ENCODE measurements at regions not wholly inside any gene's neighbourhood (a gene's known extent, or its start where the extent isn't known, plus 50 kb on each side); places are given as distances from the start of the nearest gene placed in this dataset.

DNA sequence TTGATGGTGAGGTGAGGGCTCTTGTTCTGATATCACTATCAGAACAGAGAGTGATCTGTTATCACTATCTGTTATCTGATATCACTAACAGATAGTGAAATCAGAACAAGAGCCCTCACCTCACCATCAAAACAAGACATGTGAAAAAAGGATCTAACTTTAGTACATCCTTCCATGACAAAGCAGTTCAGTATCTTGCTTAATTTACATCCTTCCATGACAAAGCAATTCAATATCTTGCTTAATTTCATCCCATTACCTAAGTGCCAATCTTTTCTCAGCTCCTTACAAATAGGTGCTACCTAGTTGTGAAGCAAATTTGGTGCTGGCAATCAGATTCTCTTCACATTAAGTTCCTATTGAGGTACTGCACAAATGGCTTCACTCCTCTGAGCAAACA lies 1865.6 kb upstream of the FLRT2 start:
- POLR2A ChIA-PET = no interaction called here

GRCh38 chr14:83689265-83689664 lies 1840.7 kb upstream of the FLRT2 start:
- TF ChIP-seq ZNF174 (tag by site-specific recombination; IDR thresholded peaks at IDR 0.05) = no peak
- TF ChIP-seq ZSCAN16 (tag by site-specific recombination; IDR thresholded peaks at IDR 0.05) = no peak
- no peak for TF ChIP-seq ZBTB17 (tag by site-specific recombination; IDR thresholded peaks at IDR 0.05)
- TF ChIP-seq, protein P1, sequence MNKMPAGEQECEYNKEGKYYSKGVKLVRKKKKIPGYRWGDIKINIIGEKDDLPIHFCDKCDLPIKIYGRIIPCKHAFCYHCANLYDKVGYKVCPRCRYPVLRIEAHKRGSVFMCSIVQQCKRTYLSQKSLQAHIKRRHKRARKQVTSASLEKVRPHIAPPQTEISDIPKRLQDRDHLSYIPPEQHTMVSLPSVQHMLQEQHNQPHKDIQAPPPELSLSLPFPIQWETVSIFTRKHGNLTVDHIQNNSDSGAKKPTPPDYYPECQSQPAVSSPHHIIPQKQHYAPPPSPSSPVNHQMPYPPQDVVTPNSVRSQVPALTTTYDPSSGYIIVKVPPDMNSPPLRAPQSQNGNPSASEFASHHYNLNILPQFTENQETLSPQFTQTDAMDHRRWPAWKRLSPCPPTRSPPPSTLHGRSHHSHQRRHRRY (tag by site-specific recombination; IDR thresholded peaks at IDR 0.05) = no peak
- no peak for TF ChIP-seq ZNF585B (tag by site-specific recombination; IDR thresholded peaks at IDR 0.05)
- TF ChIP-seq ZSCAN4 (tag by site-specific recombination; IDR thresholded peaks at IDR 0.05) = no peak
- no peak for TF ChIP-seq ZNF843 (tag by site-specific recombination; IDR thresholded peaks at IDR 0.05)
- H3K4me1 ChIP-seq (ENCODE audit: control insufficient read depth, insufficient read depth, low read length) = no peaks in the 10 kb centered on the region
- ChIA-PET POLR2A (no interaction called here), CTCF (interaction anchor here (0.6 kb wide), 1 partner anchor 66 kb away, joined by 3 read pairs; no protein-coding TSS in a partner anchor)
- H3K27ac ChIP-seq (ENCODE audit: extremely low read depth, low read depth, low read length) = no peak overlapping the region
- no peaks in the 10 kb centered on the region for H3K9me3 ChIP-seq (ENCODE audit: control insufficient read depth, insufficient read depth, low read depth, low read length)
- no peaks in the 10 kb centered on the region for H3K36me3 ChIP-seq (ENCODE audit: control insufficient read depth in 2 of 2, insufficient read depth in 1 of 2, low read length in 2 of 2)
- no peak overlapping the region for H3K4me3 ChIP-seq (ENCODE audit: low read depth, low read length)

More for the DNA sequence above, 1865.6 kb upstream of the FLRT2 start:
- H3K4me1 ChIP-seq (ENCODE audit: control insufficient read depth, insufficient read depth, low read length) = no peaks in the 10 kb centered on the region
- H3K27ac ChIP-seq (ENCODE audit: extremely low read depth, low read depth, low read length) = no peak overlapping the region
- CTCF ChIA-PET = no interaction called here
- H3K9me3 ChIP-seq (ENCODE audit: control insufficient read depth, insufficient read depth, low read depth, low read length) = no peaks in the 10 kb centered on the region
- TF ChIP-seq ZNF214 (tag by site-specific recombination; IDR thresholded peaks at IDR 0.05; ENCODE audit: borderline replicate concordance) = no peak
- TF ChIP-seq ZNF132 (tag by site-specific recombination; IDR thresholded peaks at IDR 0.05; ENCODE audit: borderline replicate concordance) = no peak
- TF ChIP-seq ZNF530 (tag by site-specific recombination; IDR thresholded peaks at IDR 0.05; ENCODE audit: low read depth) = no peak
- TF ChIP-seq GLIS1 (tag by site-specific recombination; IDR thresholded peaks at IDR 0.05) = no peak
- no peak for TF ChIP-seq KLF16 (tag by site-specific recombination; IDR thresholded peaks at IDR 0.05)
- no peak overlapping the region for H3K4me3 ChIP-seq (ENCODE audit: low read depth, low read length)
- H3K36me3 ChIP-seq (ENCODE audit: control insufficient read depth in 2 of 2, insufficient read depth in 1 of 2, low read length in 2 of 2) = no peaks in the 10 kb centered on the region

DNA sequence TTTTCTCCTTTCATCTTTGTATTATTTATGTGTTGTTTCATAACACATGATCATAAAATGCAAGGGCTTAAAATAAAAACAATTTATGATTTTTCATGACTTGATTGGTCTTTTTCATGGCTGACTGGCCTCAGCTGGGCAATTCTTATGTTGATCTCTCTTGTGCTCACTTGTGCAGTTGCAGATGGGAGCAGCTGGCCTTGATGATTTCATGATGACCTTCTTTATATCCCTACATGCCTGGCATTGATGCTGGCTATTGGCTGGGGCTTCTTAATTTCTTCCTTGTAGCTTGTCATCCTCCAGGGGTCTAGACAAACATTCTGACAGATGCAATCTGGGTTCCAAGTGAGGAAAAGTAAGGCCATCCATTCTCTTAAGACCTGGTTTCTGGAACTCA lies 1832.8 kb upstream of the FLRT2 start:
- POLR2A ChIA-PET = no interaction called here
- CTCF ChIA-PET = no interaction called here
- H3K4me3 ChIP-seq (ENCODE audit: low read depth, low read length) = no peak overlapping the region

DNA sequence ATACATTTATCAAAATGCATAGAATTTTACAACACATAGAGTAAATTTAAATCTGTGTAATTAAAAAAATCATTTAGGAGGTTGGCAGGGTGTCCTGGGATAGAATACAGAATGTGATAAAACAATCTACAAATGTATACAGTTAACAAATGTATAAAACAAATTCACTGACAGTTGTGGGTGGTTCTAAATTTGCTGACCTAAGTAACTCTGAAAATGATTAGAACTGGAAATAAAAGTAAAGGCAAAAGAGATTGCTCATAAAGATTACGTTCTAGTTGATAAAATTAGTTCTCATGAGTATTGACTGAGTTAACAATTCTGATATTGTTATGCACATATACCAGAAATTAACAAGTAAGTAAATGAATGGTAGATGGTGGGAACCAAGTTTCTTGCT lies 1827.3 kb upstream of the FLRT2 start:
- CTCF ChIA-PET = interaction anchor here (0.7 kb wide), 1 partner anchor 10 kb away, joined by 3 read pairs; no protein-coding TSS in a partner anchor
- no peak overlapping the region for H3K4me3 ChIP-seq (ENCODE audit: low read depth, low read length)
- POLR2A ChIA-PET = no interaction called here
- TF ChIP-seq, protein P2, sequence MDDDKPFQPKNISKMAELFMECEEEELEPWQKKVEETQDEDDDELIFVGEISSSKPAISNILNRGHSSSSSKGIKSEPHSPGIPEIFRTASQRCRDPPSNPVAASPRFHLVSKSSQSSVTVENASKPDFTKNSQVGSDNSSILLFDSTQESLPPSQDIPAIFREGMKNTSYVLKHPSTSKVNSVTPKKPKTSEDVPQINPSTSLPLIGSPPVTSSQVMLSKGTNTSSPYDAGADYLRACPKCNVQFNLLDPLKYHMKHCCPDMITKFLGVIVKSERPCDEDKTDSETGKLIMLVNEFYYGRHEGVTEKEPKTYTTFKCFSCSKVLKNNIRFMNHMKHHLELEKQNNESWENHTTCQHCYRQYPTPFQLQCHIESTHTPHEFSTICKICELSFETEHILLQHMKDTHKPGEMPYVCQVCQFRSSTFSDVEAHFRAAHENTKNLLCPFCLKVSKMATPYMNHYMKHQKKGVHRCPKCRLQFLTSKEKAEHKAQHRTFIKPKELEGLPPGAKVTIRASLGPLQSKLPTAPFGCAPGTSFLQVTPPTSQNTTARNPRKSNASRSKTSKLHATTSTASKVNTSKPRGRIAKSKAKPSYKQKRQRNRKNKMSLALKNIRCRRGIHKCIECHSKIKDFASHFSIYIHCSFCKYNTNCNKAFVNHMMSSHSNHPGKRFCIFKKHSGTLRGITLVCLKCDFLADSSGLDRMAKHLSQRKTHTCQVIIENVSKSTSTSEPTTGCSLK (tag by site-specific recombination; IDR thresholded peaks at IDR 0.05) = no peak
- TF ChIP-seq, protein P3, sequence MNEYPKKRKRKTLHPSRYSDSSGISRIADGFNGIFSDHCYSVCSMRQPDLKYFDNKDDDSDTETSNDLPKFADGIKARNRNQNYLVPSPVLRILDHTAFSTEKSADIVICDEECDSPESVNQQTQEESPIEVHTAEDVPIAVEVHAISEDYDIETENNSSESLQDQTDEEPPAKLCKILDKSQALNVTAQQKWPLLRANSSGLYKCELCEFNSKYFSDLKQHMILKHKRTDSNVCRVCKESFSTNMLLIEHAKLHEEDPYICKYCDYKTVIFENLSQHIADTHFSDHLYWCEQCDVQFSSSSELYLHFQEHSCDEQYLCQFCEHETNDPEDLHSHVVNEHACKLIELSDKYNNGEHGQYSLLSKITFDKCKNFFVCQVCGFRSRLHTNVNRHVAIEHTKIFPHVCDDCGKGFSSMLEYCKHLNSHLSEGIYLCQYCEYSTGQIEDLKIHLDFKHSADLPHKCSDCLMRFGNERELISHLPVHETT (tag by site-specific recombination; IDR thresholded peaks at IDR 0.05) = no peak
- no peak for TF ChIP-seq ZNF623 (tag by site-specific recombination; IDR thresholded peaks at IDR 0.05)
- TF ChIP-seq ZNF747 (tag by site-specific recombination; IDR thresholded peaks at IDR 0.05) = no peak
- TF ChIP-seq IKZF3 (tag by site-specific recombination; IDR thresholded peaks at IDR 0.05) = no peak
- TF ChIP-seq BCL11B (tag by site-specific recombination; IDR thresholded peaks at IDR 0.05; ENCODE audit: low read depth) = no peak
- no peak for TF ChIP-seq ZNF514 (tag by site-specific recombination; IDR thresholded peaks at IDR 0.05)
- TF ChIP-seq ZNF837 (tag by site-specific recombination; IDR thresholded peaks at IDR 0.05) = no peak

More for the DNA sequence above, 1832.8 kb upstream of the FLRT2 start:
- H3K4me1 ChIP-seq (ENCODE audit: control insufficient read depth, insufficient read depth, low read length) = no peaks in the 10 kb centered on the region
- no peaks in the 10 kb centered on the region for H3K36me3 ChIP-seq (ENCODE audit: control insufficient read depth in 2 of 2, insufficient read depth in 1 of 2, low read length in 2 of 2)
- no peaks in the 10 kb centered on the region for H3K9me3 ChIP-seq (ENCODE audit: control insufficient read depth, insufficient read depth, low read depth, low read length)
- TF ChIP-seq ZFP69B (tag by site-specific recombination; IDR thresholded peaks at IDR 0.05) (no peak), ZBTB26 (tag by site-specific recombination; optimal IDR thresholded peaks at IDR 0.05) (no peak)
- no peak overlapping the region for H3K27ac ChIP-seq (ENCODE audit: extremely low read depth, low read depth, low read length)

More for the DNA sequence above, 1827.3 kb upstream of the FLRT2 start:
- no peaks in the 10 kb centered on the region for H3K4me1 ChIP-seq (ENCODE audit: control insufficient read depth, insufficient read depth, low read length)
- no peaks in the 10 kb centered on the region for H3K36me3 ChIP-seq (ENCODE audit: control insufficient read depth in 2 of 2, insufficient read depth in 1 of 2, low read length in 2 of 2)
- no peak overlapping the region for H3K27ac ChIP-seq (ENCODE audit: extremely low read depth, low read depth, low read length)
- H3K9me3 ChIP-seq (ENCODE audit: control insufficient read depth, insufficient read depth, low read depth, low read length) = no peaks in the 10 kb centered on the region
